Chondrocyte (in vitro differentiated cells): ENCODE measurements at regions not wholly inside any gene's neighbourhood (a gene's known extent, or its start where the extent isn't known, plus 50 kb on each side); places are given as distances from the start of the nearest gene placed in this dataset.
A peak's percentile ranks its signal among the peaks of the same experiment; 100 is the strongest.

Experiments used
- DNase-seq: peaks from one replicate; pipeline ENCODE4 v3.0.0; 2021; ENCODE audit warnings: mixed read lengths, low spot score
- H3K27ac Mint-ChIP-seq: one replicate; pipeline ENCODE4 v1.8.0; 2021; ENCODE audit warnings: mild to moderate bottlenecking, moderate library complexity, mixed read lengths; ENCODE audit not compliant: unreplicated experiment
- H3K27me3 Mint-ChIP-seq: 2 replicates; pipeline ENCODE4 v1.8.0; 2021; ENCODE audit warnings: low read depth, mixed read lengths
- H3K36me3 Mint-ChIP-seq: 2 replicates; pipeline ENCODE4 v1.8.0; 2021; ENCODE audit warnings: low read depth, mixed read lengths
- H3K4me1 Mint-ChIP-seq: 2 replicates; pipeline ENCODE4 v1.8.0; 2021; ENCODE audit warnings: low read depth, mild to moderate bottlenecking, mixed read lengths
- H3K4me3 Mint-ChIP-seq: one replicate; pipeline ENCODE4 v1.8.0; 2021; ENCODE audit warnings: mild to moderate bottlenecking, moderate library complexity, mixed read lengths; ENCODE audit not compliant: unreplicated experiment
- H3K9me3 Mint-ChIP-seq: 2 replicates; pipeline ENCODE4 v1.8.0; 2021; ENCODE audit warnings: low read depth, mixed read lengths
- CTCF ChIP-seq: fragments of 200-600 bp; sonication (generic); IDR thresholded peaks from 2 replicates; pipeline ENCODE4 v1.5.0; 2021; ENCODE audit warnings: antibody characterized with exemption, mild to moderate bottlenecking, moderate library complexity

DNA sequence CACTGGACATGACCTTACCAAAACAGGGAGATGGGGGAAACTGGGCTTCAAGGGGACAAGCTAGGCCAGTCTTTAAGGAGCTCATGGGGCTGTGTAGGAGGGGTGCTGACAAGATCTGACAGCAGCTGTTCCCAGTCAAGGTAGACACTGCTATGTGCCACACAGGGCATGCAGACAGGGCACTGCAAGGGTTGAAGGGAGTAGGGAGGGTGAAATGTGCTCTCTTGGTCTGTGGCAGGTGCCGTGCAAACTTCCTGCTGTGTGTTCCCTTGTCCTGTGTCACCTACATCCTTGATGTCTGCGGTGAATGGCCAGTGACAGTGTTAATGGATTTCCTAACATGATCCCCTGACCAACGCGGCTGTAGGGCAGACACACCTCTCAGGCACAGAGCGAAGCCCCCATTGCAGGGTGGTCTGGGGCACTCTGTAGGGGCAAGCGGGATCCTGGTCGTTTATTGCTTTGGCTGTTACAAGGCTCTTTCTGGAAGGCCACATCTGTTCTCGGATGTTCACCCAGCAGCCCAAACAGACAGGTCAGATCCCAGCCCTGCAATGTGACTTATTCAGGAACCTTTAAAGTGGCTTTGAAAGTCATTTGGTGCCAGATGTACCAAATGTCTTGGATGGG is 199.5 kb upstream of the ZNF536 start:
- Mint-ChIP-seq H3K27me3 (no peaks in the 10 kb centered on the region), H3K4me1 (no peaks in the 10 kb centered on the region), H3K9me3 (peaks cover 8% of the 10 kb centered on the region), H3K4me3 (no peak overlapping the region), H3K36me3 (no peaks in the 10 kb centered on the region), H3K27ac (no peak overlapping the region)
- no peak for DNase-seq
- no peak for TF ChIP-seq CTCF

DNA sequence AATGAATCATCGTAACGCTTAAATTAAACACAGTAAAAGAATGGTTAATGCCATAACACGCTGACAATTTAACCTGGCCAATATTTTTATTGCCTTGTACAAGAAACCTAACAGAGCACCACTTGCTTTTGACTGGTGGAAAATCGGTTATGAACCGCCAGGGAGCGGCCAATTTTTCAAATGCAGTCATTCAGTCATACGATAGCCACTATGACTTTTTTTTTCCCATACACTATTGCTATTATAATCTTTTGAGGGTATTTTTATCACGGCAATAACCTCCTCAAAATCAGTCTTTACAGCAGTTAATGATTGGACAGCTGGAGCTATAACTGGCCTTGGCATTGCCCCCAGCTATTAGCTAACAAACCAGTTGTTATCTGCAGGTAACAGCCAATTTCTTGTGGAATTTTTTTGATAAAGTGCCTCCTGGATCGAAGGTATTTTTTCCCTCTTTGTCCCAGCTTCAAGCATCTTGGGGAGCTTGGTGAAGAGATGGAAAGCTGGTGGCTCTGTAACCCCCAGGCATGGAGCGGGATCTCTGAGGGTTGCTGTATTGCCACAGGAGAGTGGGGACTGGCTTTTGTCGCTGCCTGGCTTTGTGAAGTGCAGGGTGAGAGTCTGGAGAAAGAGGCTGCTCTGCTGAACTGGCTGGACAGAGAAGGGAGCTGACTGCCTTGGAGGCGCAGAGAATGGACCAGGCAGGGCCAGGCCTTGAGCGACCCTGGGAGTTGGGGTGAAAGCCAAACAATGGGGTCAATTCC is 198.4 kb upstream of the ZNF536 start:
- Mint-ChIP-seq H3K9me3 (peaks cover 13% of the 10 kb centered on the region), H3K27me3 (no peaks in the 10 kb centered on the region), H3K4me3 (no peak overlapping the region), H3K27ac (no peak overlapping the region), H3K4me1 (no peaks in the 10 kb centered on the region), H3K36me3 (no peaks in the 10 kb centered on the region)
- TF ChIP-seq CTCF: no peak
- peak; percentile 53 for DNase-seq

DNA sequence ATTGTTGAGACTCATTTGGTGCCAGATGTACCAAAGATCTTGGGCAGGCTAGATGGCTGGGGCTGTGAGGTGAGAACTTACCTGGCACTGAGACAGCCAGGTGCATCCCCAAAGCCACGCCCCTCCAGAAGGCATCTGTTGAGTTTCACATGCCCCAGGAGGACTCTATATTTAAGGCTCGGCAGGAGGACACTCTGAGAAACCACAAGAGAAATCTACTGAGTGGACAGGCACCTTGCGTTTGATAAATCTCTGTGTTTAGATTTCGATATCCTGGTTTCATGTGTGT is 197.9 kb upstream of the ZNF536 start:
- DNase-seq: no peak
- no peaks in the 10 kb centered on the region for H3K4me1 Mint-ChIP-seq
- no peak overlapping the region for H3K4me3 Mint-ChIP-seq
- no peak for TF ChIP-seq CTCF
- no peaks in the 10 kb centered on the region for H3K36me3 Mint-ChIP-seq
- no peak overlapping the region for H3K27ac Mint-ChIP-seq
- H3K9me3 Mint-ChIP-seq: peaks cover 15% of the 10 kb centered on the region
- no peaks in the 10 kb centered on the region for H3K27me3 Mint-ChIP-seq

DNA sequence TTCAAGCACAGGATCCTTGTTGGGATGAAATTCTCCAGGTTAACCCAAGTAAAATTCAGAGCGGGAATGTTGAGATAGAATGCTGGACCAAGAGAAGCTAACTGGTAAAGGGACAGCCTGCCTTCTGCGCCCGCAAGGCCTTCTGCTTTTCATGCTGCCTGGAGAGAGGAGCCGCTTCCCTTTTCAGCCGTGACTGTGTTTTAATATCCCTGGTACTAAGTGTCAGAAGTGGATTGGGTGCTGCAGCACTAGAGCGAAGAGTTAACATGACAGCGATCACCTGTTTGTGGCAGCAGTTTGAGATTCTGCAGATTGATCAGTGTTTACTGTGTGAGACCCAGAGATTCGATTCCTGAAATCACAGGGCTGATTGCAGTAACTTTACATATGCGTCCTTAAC is 197.4 kb upstream of the ZNF536 start:
- TF ChIP-seq CTCF: no peak
- no peak overlapping the region for H3K4me3 Mint-ChIP-seq
- no peaks in the 10 kb centered on the region for H3K27me3 Mint-ChIP-seq
- H3K36me3 Mint-ChIP-seq: no peaks in the 10 kb centered on the region
- no peak overlapping the region for H3K27ac Mint-ChIP-seq
- DNase-seq: no peak
- peaks cover 20% of the 10 kb centered on the region for H3K9me3 Mint-ChIP-seq
- no peaks in the 10 kb centered on the region for H3K4me1 Mint-ChIP-seq

DNA sequence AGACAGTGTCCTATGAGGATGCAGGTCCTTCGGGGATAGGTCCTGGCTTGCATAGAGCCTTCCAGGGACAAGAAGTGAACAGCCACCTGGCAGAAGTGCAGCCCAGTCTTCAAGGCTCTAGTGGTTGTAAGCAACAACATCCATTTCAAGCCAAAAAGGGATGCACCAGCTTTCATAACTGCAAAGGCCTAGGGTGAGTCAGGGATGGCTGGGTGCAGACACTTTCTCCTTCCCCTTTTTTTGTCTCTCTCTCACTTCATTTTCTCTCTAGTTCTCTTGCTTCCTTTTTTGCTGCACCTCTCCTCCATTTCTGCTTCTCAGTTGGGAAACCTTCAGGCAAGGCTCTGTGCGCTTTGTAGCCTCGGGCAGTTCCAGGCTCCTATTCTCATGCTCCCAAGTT is 196.2 kb upstream of the ZNF536 start:
- Mint-ChIP-seq H3K4me3 (no peak overlapping the region), H3K4me1 (no peaks in the 10 kb centered on the region), H3K36me3 (no peaks in the 10 kb centered on the region), H3K9me3 (peaks cover 30% of the 10 kb centered on the region), H3K27ac (no peak overlapping the region), H3K27me3 (no peaks in the 10 kb centered on the region)
- TF ChIP-seq CTCF: no peak
- DNase-seq: no peak
